Tibial nerve (tissue), 4 donors: ENCODE measurements at regions not wholly inside any gene's neighbourhood (a gene's known extent, or its start where the extent isn't known, plus 50 kb on each side); places are given as distances from the start of the nearest gene placed in this dataset.
A peak's percentile ranks its signal among the peaks of the same experiment; 100 is the strongest.

Experiments used
- DNase-seq, 2 donors: peaks; one replicate each; pipeline ENCODE4 v3.0.0-alpha.2; 2019; ENCODE audit warnings: low spot score in 2 of 2
- H3K27ac ChIP-seq, 4 donors: fragments of 200-600 bp; sonication (generic) in 3 of 4; one replicate each; pipeline ENCODE4 v1.5.1; 2017 to 2019; ENCODE audit warnings: mild to moderate bottlenecking in 1 of 4
- H3K27me3 ChIP-seq, 2 donors: fragments of 200-600 bp; sonication (generic) in 1 of 2; one replicate each; pipeline versions ENCODE4 v1.5.1 to v1.6.0; 2017 to 2019
- H3K36me3 ChIP-seq, 3 donors: fragments of 200-600 bp; sonication (generic); one replicate each; pipeline ENCODE4 v1.5.1; 2018 to 2019
- H3K4me1 ChIP-seq, 4 donors: fragments of 200-600 bp; sonication (generic) in 3 of 4; one replicate each; pipeline ENCODE4 v1.5.1; 2017 to 2019
- H3K4me3 ChIP-seq, 4 donors: fragments of 200-600 bp; sonication (generic) in 3 of 4; one replicate each; pipeline ENCODE4 v1.5.1; 2017 to 2019; ENCODE audit warnings: mild to moderate bottlenecking in 1 of 4, moderate library complexity in 1 of 4
- H3K9me3 ChIP-seq, 4 donors: fragments of 200-600 bp; sonication (generic) in 3 of 4; one replicate each; pipeline ENCODE4 v1.5.1; 2017 to 2019
- EP300 ChIP-seq, 2 donors: sonication (generic); formaldehyde crosslinking; IDR thresholded peaks; one replicate each; pipeline ENCODE4 v1.6.1; 2017; ENCODE audit warnings: antibody characterized with exemption in 2 of 2, mild to moderate bottlenecking in 1 of 2
- POLR2A ChIP-seq, 2 donors: fragments of 450-650 bp; IDR thresholded peaks; one replicate each; pipeline ENCODE4 v1.6.1; 2017; ENCODE audit warnings: antibody characterized with exemption in 2 of 2, mild to moderate bottlenecking in 2 of 2, moderate library complexity in 2 of 2
- WGBS, 2 donors: methylation state at CpG; one replicate each; pipeline ENCODE4 v1.1.5; 2018; 5-methylcytosine and 5-hydroxymethylcytosine counted together
- TF ChIP-seq, protein P1 (sequence below), 5 experiments: fragments of 200-600 bp in 3 of 5; fragments of 450-650 bp in 2 of 5; sonication (generic) in 3 of 5; IDR thresholded peaks; one replicate each; pipeline ENCODE4 v1.5.1; 2016 to 2019; ENCODE audit warnings: antibody characterized with exemption in 5 of 5, mild to moderate bottlenecking in 3 of 5, moderate library complexity in 2 of 5

DNA sequence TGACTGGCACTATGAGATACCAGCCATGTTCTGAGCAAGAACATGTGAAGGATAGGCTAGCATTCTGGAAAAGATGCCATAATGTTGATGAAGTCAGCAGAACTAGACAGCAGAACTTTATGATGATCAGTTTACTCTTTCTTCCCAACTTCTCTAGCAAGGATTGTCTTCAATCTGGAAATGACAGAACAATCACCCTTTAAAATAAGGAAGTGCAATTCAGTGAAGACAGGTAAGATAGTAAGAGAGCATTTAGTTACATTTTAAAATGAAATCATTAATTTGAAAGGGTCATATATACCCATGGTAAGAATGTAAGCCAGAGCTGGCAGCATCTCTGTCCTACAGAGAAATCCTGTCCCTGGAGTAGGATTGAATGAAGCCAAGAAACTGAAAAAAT, 66.0 kb upstream of the C12orf71 start:
- Histone ChIP-seq H3K4me3 (no peak overlapping the region), H3K27me3 (no peaks in the 10 kb centered on the region), H3K4me1 (peaks cover 0 to 5% (median 2%) of the 10 kb centered on the region in 4 donors), H3K9me3 (no peaks in the 10 kb centered on the region), H3K27ac (no peak overlapping the region), H3K36me3 (no peaks in the 10 kb centered on the region)
- no peak for DNase-seq
- TF ChIP-seq POLR2A (IDR thresholded peaks at IDR 0.05) (no peak), EP300 (IDR thresholded peaks at IDR 0.05) (no peak)
- TF ChIP-seq, protein P1, sequence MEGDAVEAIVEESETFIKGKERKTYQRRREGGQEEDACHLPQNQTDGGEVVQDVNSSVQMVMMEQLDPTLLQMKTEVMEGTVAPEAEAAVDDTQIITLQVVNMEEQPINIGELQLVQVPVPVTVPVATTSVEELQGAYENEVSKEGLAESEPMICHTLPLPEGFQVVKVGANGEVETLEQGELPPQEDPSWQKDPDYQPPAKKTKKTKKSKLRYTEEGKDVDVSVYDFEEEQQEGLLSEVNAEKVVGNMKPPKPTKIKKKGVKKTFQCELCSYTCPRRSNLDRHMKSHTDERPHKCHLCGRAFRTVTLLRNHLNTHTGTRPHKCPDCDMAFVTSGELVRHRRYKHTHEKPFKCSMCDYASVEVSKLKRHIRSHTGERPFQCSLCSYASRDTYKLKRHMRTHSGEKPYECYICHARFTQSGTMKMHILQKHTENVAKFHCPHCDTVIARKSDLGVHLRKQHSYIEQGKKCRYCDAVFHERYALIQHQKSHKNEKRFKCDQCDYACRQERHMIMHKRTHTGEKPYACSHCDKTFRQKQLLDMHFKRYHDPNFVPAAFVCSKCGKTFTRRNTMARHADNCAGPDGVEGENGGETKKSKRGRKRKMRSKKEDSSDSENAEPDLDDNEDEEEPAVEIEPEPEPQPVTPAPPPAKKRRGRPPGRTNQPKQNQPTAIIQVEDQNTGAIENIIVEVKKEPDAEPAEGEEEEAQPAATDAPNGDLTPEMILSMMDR (IDR thresholded peaks at IDR 0.05) = no peak

DNA sequence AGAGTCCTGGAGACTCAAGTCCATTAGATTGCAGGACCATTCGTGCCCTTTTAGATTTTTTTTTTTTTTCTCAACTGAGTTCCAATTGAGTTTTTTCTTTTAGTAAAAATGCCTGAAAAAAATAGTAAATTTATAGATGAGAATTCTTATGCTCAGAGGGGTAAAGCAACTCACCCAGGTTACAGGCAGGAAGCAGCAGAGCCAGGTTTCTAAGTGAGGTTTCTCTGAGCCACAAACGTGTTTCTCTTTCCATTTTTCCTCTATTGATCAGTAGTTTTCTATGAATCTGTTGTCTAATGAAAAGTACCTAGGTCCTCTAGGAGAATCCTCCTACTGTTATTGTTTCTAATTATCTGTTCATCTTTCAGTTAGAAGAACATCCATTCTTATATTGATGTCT, 66.4 kb upstream of the C12orf71 start:
- no peak overlapping the region for H3K4me3 ChIP-seq
- no peaks in the 10 kb centered on the region for H3K27me3 ChIP-seq
- WGBS, 2 donors = 64 to 66% methylated on average over 2 of the region's 2 CpGs
- H3K9me3 ChIP-seq = no peaks in the 10 kb centered on the region
- no peak overlapping the region for H3K27ac ChIP-seq
- no peak for DNase-seq
- no peaks in the 10 kb centered on the region for H3K36me3 ChIP-seq
- peaks cover 0 to under 1% (median 0%) of the 10 kb centered on the region in 4 donors for H3K4me1 ChIP-seq
- no peak for TF ChIP-seq EP300 (IDR thresholded peaks at IDR 0.05)
- TF ChIP-seq, protein P1 (IDR thresholded peaks at IDR 0.05) = no peak
- no peak for TF ChIP-seq POLR2A (IDR thresholded peaks at IDR 0.05)

DNA sequence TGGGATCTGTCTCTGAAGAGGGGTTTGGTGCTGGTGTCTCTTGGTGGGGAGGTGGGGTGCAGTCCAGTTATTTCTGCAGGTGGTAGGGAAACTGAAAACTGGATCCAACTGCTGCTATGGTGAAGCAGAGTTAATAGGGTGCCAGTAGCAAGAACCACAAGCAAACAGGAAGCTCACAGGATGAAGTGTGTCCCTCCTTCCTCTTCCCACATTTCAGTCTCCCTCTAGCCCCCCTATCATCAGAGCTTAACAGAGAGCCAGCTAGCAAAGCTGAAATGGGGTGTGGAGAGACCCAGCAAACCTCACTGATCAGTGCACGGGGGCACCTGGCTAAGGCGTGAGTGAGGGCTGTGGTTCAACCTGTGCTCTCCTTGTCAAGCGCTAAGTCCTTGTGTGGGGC, 69.1 kb upstream of the C12orf71 start:
- Histone ChIP-seq H3K36me3 (no peaks in the 10 kb centered on the region), H3K27me3 (no peaks in the 10 kb centered on the region)

DNA sequence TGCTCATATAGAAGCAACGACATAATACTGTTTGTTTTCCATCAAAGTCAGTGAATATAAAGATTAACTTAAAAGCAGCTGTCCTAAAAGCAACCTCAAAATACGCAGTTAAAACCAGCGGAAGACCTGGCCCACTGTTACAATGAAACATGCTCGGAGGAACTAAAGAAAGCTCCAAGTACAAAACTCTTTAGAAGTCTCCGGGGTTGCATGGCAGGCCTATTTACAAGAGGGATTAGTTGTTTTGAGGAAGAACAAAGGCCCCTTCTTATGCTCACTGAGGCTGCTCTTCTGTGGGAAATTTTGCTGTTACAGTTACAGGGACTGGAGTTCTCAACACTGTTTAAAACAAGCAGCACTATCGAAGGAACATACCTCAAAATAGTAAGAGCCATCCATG, 75.9 kb upstream of the C12orf71 start:
- H3K9me3 ChIP-seq = no peaks in the 10 kb centered on the region
- TF ChIP-seq, protein P1 (IDR thresholded peaks at IDR 0.05) = no peak
- TF ChIP-seq POLR2A (IDR thresholded peaks at IDR 0.05) (no peak), EP300 (IDR thresholded peaks at IDR 0.05) (no peak)
- H3K4me1 ChIP-seq = no peaks in the 10 kb centered on the region
- no peak for DNase-seq
- no peak overlapping the region for H3K4me3 ChIP-seq
- H3K27ac ChIP-seq = peak overlapping the region in 2 of 4 donors; percentile 38 to 43
- whole genome bisulfite sequencing, 2 donors = 34 to 38% methylated on average over 6 of the region's 6 CpGs
- no peaks in the 10 kb centered on the region for H3K27me3 ChIP-seq
- H3K36me3 ChIP-seq = no peaks in the 10 kb centered on the region

More for the DNA sequence above, 69.1 kb upstream of the C12orf71 start:
- H3K27ac ChIP-seq = no peak overlapping the region
- no peak overlapping the region for H3K4me3 ChIP-seq
- DNase-seq = no peak
- H3K4me1 ChIP-seq = no peaks in the 10 kb centered on the region
- WGBS, 2 donors = 80 to 95% methylated on average over 3 of the region's 3 CpGs
- TF ChIP-seq EP300 (IDR thresholded peaks at IDR 0.05) (no peak), POLR2A (IDR thresholded peaks at IDR 0.05) (no peak)
- TF ChIP-seq, protein P1 (IDR thresholded peaks at IDR 0.05) = no peak
- H3K9me3 ChIP-seq = no peaks in the 10 kb centered on the region

DNA sequence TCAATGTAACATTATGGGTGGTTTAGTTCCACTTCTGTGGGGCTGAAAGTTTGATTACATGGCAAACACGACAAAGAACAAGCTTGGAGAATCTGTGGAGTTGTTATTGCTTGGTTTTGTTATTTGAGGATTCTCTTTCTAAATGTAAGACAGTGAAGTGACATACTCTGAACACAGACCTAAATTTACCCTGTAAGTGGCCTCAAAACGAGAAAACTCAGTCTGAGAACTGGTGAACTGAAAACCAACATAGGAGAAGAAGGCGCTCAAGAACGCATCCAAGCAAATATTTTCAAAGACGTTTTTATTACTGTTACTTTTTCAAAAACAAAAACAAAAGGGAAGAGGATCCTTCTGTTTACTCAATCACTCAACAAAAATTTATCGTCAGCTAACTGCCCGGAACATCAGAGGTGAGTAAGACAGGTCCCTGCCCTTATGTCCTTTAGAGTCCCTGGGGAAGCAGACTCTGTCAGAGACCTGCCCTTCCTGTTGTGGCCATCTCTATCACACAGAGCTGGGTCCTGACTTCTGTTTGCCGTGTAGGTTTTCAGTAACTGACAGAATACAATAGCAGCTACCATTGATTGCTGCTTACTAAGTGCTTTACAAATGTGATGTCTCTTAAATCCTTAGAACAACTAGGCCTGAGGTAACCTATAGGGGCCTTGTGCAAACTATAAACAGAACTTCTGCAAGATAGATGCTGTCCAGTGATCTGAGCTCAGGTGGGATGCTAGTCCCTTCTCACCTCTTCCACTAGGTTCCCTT, 79.3 kb upstream of the C12orf71 start:
- H3K9me3 ChIP-seq = no peaks in the 10 kb centered on the region
- H3K27me3 ChIP-seq = no peaks in the 10 kb centered on the region
- no peak overlapping the region for H3K27ac ChIP-seq
- H3K4me3 ChIP-seq = no peak overlapping the region
- TF ChIP-seq POLR2A (IDR thresholded peaks at IDR 0.05) (no peak), EP300 (IDR thresholded peaks at IDR 0.05) (no peak)
- TF ChIP-seq, protein P1 (IDR thresholded peaks at IDR 0.05) = no peak
- 81 to 84% methylated on average over 8 of the region's 8 CpGs for WGBS, 2 donors
- no peaks in the 10 kb centered on the region for H3K4me1 ChIP-seq
- no peaks in the 10 kb centered on the region for H3K36me3 ChIP-seq
- DNase-seq = no peak
